ENCODE measurements at regions not wholly inside any gene's neighbourhood (a gene's known extent, or its start where the extent isn't known, plus 50 kb on each side); places are given as distances from the start of the nearest gene placed in this dataset.
A peak's percentile ranks its signal among the peaks of the same experiment; 100 is the strongest.

DNA sequence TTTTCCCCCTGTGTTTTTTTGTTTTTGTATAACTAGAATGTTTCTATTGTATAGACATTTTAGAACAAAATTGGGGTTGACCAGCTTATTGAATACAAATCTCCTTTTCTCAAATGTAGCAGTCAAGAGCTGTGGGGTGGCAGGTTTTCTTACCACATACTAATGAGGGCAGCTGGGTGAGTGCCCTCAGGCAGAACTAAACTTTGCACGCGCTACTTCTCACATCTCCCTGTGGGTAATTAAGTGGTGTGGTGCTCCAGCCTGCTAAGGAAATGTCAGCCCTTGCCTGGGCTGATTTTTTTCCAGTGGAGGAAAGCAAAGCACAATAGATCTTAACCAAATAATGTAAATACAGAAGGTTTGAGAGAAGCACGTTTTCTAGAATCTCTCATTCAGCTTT is 717.6 kb upstream of the TENM3 start:
- CTCF ChIA-PET = no interaction called here

DNA sequence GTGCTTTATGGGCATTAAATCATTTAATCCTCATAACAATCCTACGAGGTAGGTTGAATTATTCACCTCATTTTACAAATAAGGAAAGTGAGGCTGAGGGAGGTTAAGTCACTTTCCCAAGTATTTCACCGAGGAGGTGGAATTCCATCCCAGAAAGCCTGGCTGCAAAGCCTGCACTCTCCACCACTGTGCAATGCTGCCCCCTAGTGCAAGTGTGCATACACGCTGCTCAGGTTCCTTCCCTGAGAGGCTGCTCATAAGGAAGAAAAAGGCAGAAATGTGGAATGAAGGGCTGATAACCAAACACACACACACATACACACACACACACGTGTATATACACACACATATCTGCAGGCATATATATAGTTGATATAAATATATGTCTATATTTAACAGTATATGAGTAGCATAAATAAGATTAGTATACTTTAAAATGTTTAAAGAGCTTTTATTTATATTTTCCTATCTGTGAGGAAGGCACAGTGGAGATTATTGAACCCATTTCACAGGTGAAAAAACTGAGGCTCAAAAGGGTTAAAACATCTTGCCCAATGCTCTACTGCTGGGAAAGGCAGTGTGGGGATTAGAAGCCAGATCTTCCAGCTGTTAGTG is 714.5 kb upstream of the TENM3 start:
- ChIA-PET POLR2A (ENCODE audit: low non-redundant PET) (no interaction called here), CTCF (interaction anchor here (0.9 to 1.5 kb wide), 4 partner anchors 383 to 1277 kb away, joined by 3 to 9 read pairs (median 6); no protein-coding TSS in a partner anchor)
- intact Hi-C loops (cut with micrococcal nuclease; ENCODE audit: unreplicated experiment) = loop anchor here (1.0 to 5.0 kb wide), 2 partner anchors 226 to 385 kb away; no protein-coding TSS in a partner anchor
- BruUV-seq (replicated peaks) = no TSS peak
- H3K9me3 ChIP-seq (ENCODE audit: low read depth, low read length, poor library complexity, severe bottlenecking) = no peaks in the 10 kb centered on the region
- no peaks in the 10 kb centered on the region for H3K4me1 ChIP-seq (ENCODE audit: insufficient read depth, low read length, poor library complexity, severe bottlenecking)
- peaks cover 70% of the 10 kb centered on the region for H3K27me3 ChIP-seq (replicated peaks; ENCODE audit: insufficient read depth, low read depth, low read length, poor library complexity)
- peak; percentile 79 for DNase-seq (ENCODE audit: low spot score)
- no peak overlapping the region for H3K27ac ChIP-seq (ENCODE audit: low read depth, low read length, poor library complexity, severe bottlenecking)
- no peak for TF ChIP-seq EZH2 (IDR thresholded peaks at IDR 0.05; ENCODE audit: borderline replicate concordance, low read depth, low read length, poor library complexity, severe bottlenecking)
- TF ChIP-seq, protein P1, sequence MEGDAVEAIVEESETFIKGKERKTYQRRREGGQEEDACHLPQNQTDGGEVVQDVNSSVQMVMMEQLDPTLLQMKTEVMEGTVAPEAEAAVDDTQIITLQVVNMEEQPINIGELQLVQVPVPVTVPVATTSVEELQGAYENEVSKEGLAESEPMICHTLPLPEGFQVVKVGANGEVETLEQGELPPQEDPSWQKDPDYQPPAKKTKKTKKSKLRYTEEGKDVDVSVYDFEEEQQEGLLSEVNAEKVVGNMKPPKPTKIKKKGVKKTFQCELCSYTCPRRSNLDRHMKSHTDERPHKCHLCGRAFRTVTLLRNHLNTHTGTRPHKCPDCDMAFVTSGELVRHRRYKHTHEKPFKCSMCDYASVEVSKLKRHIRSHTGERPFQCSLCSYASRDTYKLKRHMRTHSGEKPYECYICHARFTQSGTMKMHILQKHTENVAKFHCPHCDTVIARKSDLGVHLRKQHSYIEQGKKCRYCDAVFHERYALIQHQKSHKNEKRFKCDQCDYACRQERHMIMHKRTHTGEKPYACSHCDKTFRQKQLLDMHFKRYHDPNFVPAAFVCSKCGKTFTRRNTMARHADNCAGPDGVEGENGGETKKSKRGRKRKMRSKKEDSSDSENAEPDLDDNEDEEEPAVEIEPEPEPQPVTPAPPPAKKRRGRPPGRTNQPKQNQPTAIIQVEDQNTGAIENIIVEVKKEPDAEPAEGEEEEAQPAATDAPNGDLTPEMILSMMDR (conservative IDR thresholded peaks at IDR 0.05; ENCODE audit: low read depth, low read length) = peak; percentile 91
- no peak overlapping the region for H3K4me3 ChIP-seq (ENCODE audit: low read depth, low read length, poor library complexity, severe bottlenecking)
- H3K36me3 ChIP-seq (ENCODE audit: insufficient read depth, low read length, poor library complexity, severe bottlenecking) = no peaks in the 10 kb centered on the region

More for the DNA sequence above, 717.6 kb upstream of the TENM3 start:
- H3K27me3 ChIP-seq (replicated peaks; ENCODE audit: insufficient read depth, low read depth, low read length, poor library complexity) = peaks cover 62% of the 10 kb centered on the region
- H3K36me3 ChIP-seq (ENCODE audit: insufficient read depth, low read length, poor library complexity, severe bottlenecking) = no peaks in the 10 kb centered on the region
- DNase-seq (ENCODE audit: low spot score) = no peak
- TF ChIP-seq, protein P1 (conservative IDR thresholded peaks at IDR 0.05; ENCODE audit: low read depth, low read length) = no peak
- no peak for TF ChIP-seq EZH2 (IDR thresholded peaks at IDR 0.05; ENCODE audit: borderline replicate concordance, low read depth, low read length, poor library complexity, severe bottlenecking)
- no peaks in the 10 kb centered on the region for H3K4me1 ChIP-seq (ENCODE audit: insufficient read depth, low read length, poor library complexity, severe bottlenecking)
- no TSS peak for BruUV-seq (replicated peaks)
- no peak overlapping the region for H3K27ac ChIP-seq (ENCODE audit: low read depth, low read length, poor library complexity, severe bottlenecking)
- intact Hi-C loops (cut with micrococcal nuclease; ENCODE audit: unreplicated experiment) = loop anchor here (5.0 kb wide), 1 partner anchor 223 kb away; no protein-coding TSS in a partner anchor
- no peaks in the 10 kb centered on the region for H3K9me3 ChIP-seq (ENCODE audit: low read depth, low read length, poor library complexity, severe bottlenecking)
- POLR2A ChIA-PET (ENCODE audit: low non-redundant PET) = no interaction called here
- no peak overlapping the region for H3K4me3 ChIP-seq (ENCODE audit: low read depth, low read length, poor library complexity, severe bottlenecking)

DNA sequence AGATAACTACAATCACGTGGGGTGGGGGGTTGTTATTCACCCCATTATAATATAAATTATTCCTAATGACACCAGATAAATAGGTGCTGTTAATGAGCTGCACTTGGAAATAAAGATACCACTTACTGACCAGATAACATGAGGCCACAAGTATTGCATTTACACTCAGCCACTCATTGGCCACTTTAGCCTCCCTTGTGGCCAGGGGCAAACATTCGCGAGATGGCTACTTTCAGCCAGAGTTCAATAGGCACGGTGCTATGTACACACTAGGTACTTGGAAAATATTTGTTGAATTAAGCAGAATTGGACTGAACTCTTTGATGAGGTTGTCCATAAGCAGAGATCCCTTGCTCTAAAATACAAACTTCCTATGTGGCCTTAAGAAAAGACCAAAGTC is 713.7 kb upstream of the TENM3 start:
- peaks cover 70% of the 10 kb centered on the region for H3K27me3 ChIP-seq (replicated peaks; ENCODE audit: insufficient read depth, low read depth, low read length, poor library complexity)
- no peak overlapping the region for H3K27ac ChIP-seq (ENCODE audit: low read depth, low read length, poor library complexity, severe bottlenecking)

More for the DNA sequence above, 713.7 kb upstream of the TENM3 start:
- Histone ChIP-seq H3K36me3 (ENCODE audit: insufficient read depth, low read length, poor library complexity, severe bottlenecking) (no peaks in the 10 kb centered on the region), H3K9me3 (ENCODE audit: low read depth, low read length, poor library complexity, severe bottlenecking) (no peaks in the 10 kb centered on the region), H3K4me3 (ENCODE audit: low read depth, low read length, poor library complexity, severe bottlenecking) (no peak overlapping the region), H3K4me1 (ENCODE audit: insufficient read depth, low read length, poor library complexity, severe bottlenecking) (no peaks in the 10 kb centered on the region)
- POLR2A ChIA-PET (ENCODE audit: low non-redundant PET) = no interaction called here
- CTCF ChIA-PET = interaction anchor here (0.9 kb wide), 1 partner anchor 1276 kb away, joined by 7 read pairs; no protein-coding TSS in a partner anchor
- TF ChIP-seq, protein P1 (conservative IDR thresholded peaks at IDR 0.05; ENCODE audit: low read depth, low read length) = no peak
- no peak for TF ChIP-seq EZH2 (IDR thresholded peaks at IDR 0.05; ENCODE audit: borderline replicate concordance, low read depth, low read length, poor library complexity, severe bottlenecking)
- intact Hi-C loops (cut with micrococcal nuclease; ENCODE audit: unreplicated experiment) = loop anchor here (5.0 kb wide), 1 partner anchor 227 kb away; no protein-coding TSS in a partner anchor
- DNase-seq (ENCODE audit: low spot score) = no peak
- BruUV-seq (replicated peaks) = no TSS peak
